ENCODE measurements at regions not wholly inside any gene's neighbourhood (a gene's known extent, or its start where the extent isn't known, plus 50 kb on each side); places are given as distances from the start of the nearest gene placed in this dataset.
A peak's percentile ranks its signal among the peaks of the same experiment; 100 is the strongest.

- H3K4me3 ChIP-seq (ENCODE audit: low read depth, low read length) = no peak overlapping the region
- TF ChIP-seq CTCF (IDR thresholded peaks at IDR 0.05; ENCODE audit: insufficient read depth, low read depth, low read length, missing control alignments) = no peak
- no peak for DNase-seq (ENCODE audit: low read depth)
Measured at GRCh38 chr4:42271096-42271495, 118.6 kb upstream of the BEND4 start.

- DNase-seq (ENCODE audit: low read depth) = no peak
- no peak overlapping the region for H3K4me3 ChIP-seq (ENCODE audit: low read depth, low read length)
- TF ChIP-seq CTCF (IDR thresholded peaks at IDR 0.05; ENCODE audit: insufficient read depth, low read depth, low read length, missing control alignments) = no peak
Measured at GRCh38 chr4:42277291-42277690, 120.0 kb upstream of the SHISA3 start.

- TF ChIP-seq CTCF (IDR thresholded peaks at IDR 0.05; ENCODE audit: insufficient read depth, low read depth, low read length, missing control alignments) = no peak
- DNase-seq (ENCODE audit: low read depth) = peak; percentile 24
- no peak overlapping the region for H3K4me3 ChIP-seq (ENCODE audit: low read depth, low read length)
Measured at GRCh38 chr4:42278709-42279324, 118.5 kb upstream of the SHISA3 start.

GRCh38 chr4:42280327-42281095 lies 116.8 kb upstream of the SHISA3 start:
- peak; percentile 60 for DNase-seq (ENCODE audit: low read depth)
- H3K4me3 ChIP-seq (ENCODE audit: low read depth, low read length) = no peak overlapping the region
- TF ChIP-seq CTCF (IDR thresholded peaks at IDR 0.05; ENCODE audit: insufficient read depth, low read depth, low read length, missing control alignments) = peak; percentile 74

GRCh38 chr4:42281324-42282020 lies 115.8 kb upstream of the SHISA3 start:
- peak; percentile 77 for DNase-seq (ENCODE audit: low read depth)
- 0 out of 2 replicates have a peak overlapping the region, but pooled peaks have one; percentile 7 for H3K4me3 ChIP-seq (ENCODE audit: low read depth, low read length)
- no peak for TF ChIP-seq CTCF (IDR thresholded peaks at IDR 0.05; ENCODE audit: insufficient read depth, low read depth, low read length, missing control alignments)

- TF ChIP-seq CTCF (IDR thresholded peaks at IDR 0.05; ENCODE audit: insufficient read depth, low read depth, low read length, missing control alignments) = peak; percentile 62
- no peak overlapping the region for H3K4me3 ChIP-seq (ENCODE audit: low read depth, low read length)
- DNase-seq (ENCODE audit: low read depth) = peak; percentile 81
Measured at GRCh38 chr4:42282081-42282901, 115.0 kb upstream of the SHISA3 start.
